ENCODE measurements at regions not wholly inside any gene's neighbourhood (a gene's known extent, or its start where the extent isn't known, plus 50 kb on each side); places are given as distances from the start of the nearest gene placed in this dataset.
"Not testable (repeated sequence)": the region's sequence is repeated elsewhere in the genome, so short reads cannot be mapped to it uniquely, and the experiment has no call there.

DNA sequence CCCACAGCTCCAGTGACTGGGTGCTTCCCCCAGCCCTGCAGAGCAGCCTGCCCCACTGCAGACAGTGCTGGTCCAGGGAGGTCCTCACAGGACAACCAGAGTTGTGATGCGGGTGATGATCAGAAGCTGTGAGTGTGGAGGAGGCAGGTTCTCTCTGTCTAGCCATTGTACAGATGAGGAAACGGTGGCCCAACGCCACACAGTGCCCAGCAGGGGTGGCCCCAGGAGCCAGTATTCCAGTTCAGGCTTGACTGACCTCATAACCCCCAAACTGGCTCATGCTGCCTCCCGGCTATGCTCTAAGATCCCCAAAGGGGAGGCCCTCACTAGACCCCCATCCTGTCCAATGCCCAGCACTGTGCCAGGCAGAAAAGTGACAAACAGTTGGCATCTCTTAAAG is 147.1 kb upstream of the MAMLD1 start:
- not testable (repeated sequence) for ATAC-seq

DNA sequence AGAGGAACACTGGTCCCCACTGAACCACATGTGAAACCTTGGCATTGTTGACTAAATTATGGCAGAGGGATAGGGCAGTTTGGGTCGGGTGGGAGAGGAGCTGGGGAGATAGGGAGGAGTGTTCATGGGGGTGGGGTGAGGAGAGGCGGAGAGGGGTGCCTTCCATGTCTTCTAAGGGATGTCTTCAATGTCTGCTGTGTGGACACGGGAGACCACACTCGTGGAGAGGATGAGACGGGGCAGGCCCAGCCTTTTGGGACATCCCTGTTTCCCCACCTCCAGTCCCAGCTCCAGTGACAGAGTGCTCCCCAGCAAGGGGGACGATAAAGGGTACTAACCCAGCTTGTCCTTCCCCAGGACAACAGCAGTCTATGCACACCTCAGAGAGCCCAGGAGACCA is 146.4 kb upstream of the MAMLD1 start:
- no peak for ATAC-seq

- no peak for ATAC-seq
Measured at GRCh38 chrX:150217609-150218008, 145.5 kb upstream of the MAMLD1 start.

DNA sequence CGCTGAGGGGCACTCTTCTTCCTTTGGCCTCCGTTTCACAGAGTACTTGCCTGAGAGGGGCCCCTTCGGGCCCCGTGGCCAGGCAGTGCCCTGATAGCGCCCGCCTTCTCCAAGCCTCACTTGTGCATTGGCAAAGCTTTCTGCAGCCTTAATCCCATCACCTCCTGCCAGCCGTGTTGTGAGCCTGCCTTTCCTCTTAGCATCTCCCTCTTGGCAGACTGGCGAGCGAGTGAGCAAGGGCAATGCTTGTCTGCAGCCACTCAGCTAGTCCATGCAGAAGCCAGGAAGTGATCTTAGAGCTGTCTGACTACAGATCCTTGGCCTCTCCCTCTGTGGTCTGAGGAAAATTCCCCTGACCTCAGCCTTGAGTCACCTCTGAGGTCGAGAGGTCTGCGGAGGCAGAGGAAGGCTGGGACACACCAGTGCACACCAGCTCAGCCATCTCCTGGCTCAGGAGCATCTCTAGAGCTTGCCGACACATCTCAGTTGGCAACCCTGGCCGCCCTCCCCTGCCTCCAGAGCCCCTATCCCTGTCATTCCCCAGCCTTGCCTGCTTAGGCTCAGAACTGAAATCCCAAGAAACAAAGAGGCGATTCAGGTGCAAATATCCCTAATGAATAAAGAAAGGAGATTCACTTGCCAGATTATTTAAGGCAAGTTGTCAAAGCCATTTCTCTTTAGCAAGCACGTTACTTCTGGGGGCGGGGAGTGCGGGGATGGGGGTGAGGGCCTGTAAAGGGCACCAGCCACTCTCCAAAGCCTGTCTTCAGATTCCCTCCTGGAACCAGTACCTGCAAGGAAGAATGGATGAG is 143.5 kb upstream of the MAMLD1 start:
- ATAC-seq = no peak

DNA sequence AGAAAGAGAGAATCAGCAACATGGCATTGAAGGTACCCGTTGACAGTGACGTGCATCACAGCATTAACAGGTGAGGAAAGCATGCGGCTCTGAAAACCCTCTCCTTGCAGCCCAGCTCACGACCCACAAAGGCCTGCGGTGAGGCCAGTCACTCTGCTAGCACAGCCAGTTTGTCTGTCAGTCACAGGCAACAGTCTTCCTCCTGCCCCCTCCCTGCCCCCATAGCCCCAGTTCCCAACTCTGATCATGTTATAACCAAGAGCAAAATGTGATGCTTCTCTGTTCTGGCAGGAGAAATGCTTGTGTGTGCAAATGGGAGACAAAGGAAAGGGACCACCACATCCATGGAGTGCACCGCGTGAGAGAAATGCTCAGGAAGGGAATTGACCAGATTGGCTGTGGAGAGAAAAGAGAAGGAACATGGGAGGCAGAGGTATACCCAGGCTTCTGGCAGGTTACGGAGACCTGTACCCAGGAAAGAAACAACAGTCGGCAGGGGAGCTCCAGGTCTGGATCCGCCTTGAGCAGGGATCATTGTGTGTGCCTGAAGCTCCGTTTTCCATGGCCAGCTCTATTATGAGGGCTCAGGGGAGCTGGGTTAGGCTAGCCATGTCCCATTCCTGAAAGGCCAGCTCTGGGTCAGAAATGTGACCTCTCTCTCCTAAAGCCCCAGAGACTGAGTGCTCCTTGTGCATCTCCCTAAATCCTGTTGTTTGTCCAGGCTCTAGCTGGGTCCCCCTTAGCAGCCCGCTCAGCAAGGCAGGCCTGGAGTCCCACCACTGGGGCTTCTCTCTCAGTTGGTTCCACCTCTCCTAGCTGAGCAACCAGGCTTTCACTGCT is 139.7 kb upstream of the MAMLD1 start:
- ATAC-seq = no peak

GRCh38 chrX:150224676-150225075 is 138.4 kb upstream of the MAMLD1 start:
- no peak for ATAC-seq

DNA sequence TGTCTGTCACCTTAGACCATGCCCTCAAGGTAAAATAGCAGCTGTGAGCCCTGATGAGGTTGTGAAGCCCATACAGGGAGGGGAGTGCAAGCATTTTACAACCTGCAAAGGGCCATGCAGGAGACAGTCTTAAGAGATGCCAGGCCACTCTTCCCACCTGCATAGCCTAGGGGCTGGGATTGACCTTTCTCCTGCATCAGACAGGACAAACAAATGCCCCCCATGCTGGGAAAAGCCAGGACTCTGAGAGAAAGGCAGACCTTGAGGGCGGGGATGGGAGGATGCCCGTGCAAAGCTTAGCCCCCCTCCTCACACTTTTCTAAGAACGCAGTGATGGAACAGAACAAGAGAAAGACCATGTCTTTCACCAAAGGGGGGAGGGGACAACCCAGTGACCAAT is 137.9 kb upstream of the MAMLD1 start:
- no peak for ATAC-seq

- ATAC-seq = no peak
Measured at GRCh38 chrX:150225756-150226155, 137.4 kb upstream of the MAMLD1 start.

- no peak for ATAC-seq
Measured at GRCh38 chrX:150226223-150226965, 136.7 kb upstream of the MAMLD1 start.

DNA sequence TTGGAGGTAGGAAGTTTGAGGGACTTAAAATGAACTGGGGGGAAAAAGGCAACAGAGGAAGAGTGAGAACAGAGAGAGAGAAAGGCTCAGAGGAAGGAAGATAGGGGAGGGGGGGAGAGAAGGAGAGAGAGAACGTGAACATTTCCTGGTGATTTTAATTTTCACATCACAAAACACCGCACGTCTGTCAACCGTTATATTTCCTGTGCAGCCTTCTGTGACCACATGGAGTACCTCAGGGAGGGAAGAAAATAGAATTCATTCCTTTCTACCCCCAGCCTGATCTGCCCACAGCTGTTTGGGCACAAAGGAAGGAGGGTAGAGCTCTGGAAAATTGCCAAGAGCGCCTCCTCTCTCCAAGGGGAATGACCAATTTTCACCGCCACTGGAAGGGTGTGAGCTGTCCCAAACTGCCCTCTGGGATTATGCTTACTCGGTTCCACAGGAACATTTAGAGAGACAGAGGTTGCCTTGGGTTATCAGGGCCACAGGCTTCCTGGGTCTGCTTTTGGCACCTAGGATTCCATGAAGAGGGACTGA is 135.7 kb upstream of the MAMLD1 start:
- no peak for ATAC-seq

GRCh38 chrX:150227873-150228410 is 135.2 kb upstream of the MAMLD1 start:
- no peak for ATAC-seq

DNA sequence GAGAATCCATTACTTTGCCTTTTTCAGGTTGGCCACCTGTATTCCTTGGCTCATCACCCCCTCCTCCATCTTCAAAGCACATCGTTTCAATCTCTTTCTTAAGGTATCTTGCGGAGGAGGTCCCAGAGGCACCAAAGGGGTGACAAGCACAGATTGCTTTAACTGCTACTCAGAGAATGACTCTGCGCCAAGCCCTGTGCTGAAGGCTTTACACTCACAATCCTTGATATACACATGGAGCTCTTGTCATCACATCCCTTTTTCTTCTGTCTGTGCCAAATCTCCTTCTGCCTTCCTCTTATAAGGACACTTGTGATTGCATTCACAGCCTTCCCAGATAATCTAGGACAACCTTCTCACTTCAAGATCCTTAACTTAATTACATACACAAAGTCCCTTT is 134.7 kb upstream of the MAMLD1 start:
- no peak for ATAC-seq

- ATAC-seq = no peak
Measured at GRCh38 chrX:150229030-150229429, 134.1 kb upstream of the MAMLD1 start.

GRCh38 chrX:150229481-150229880 is 133.6 kb upstream of the MAMLD1 start:
- ATAC-seq = no peak

DNA sequence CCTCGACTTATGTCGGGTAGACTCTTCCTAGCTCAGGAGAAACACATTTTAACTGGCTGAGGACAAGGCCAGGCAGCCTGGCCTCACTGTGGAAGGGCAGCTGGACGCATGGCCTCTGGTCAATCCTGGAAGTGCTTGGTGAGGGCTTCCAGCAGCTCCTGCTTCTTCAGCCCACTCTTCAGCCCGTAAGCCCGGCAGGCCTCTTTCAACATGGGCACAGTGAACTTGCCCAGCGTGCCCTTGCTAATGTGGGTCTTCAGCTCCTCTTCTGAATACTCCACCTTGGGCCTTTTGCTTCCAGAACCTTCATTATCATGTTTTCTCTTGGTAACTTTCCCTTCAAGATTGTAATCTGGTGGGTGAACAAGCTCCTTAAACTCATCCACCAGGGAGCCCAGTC is 132.2 kb upstream of the MAMLD1 start:
- ATAC-seq = not testable (repeated sequence)

GRCh38 chrX:150231368-150231767 is 131.7 kb upstream of the MAMLD1 start:
- not testable (repeated sequence) for ATAC-seq

- ATAC-seq = not testable (repeated sequence)
Measured at GRCh38 chrX:150232222-150232621, 130.9 kb upstream of the MAMLD1 start.

DNA sequence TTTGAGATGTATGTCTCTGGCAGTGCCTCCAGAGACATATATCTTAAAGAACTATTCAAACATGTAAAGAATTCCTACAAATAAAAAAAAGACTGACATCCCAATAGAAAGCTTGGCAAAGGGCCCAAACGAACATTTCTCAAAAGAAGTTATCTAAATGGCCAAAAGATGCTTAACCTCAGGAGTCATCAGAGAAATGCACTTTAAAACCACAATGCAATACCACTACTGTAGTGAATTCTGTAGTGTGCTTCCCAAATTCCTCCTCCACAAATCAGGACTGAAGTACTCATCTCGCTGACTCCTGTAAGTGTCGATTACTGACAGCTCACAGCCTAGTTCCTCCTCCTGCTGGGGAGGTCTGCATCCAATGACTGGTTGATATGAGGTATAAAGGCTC is 129.0 kb upstream of the MAMLD1 start:
- no peak for ATAC-seq

DNA sequence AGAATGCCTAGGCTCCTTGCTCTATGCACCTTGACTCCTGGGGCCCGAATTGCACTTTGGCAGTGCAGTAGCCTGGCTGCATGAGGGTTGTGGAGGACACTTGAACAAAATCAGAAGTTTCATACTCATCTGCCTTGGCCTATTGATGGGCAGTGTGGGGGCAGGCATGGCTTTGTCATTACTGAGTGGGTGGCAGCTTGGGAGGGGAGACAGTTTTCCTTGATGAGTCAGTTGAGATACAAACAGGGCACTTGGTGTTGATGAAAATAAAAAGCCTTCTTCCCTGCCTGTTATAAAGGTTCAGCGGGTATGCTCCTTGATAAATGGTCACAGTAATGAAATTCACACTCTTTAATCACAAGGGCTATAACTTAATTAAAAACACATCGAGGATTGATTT is 126.8 kb upstream of the MAMLD1 start:
- ATAC-seq = no peak

GRCh38 chrX:150238632-150239382 is 124.3 kb upstream of the MAMLD1 start:
- ATAC-seq = no peak

DNA sequence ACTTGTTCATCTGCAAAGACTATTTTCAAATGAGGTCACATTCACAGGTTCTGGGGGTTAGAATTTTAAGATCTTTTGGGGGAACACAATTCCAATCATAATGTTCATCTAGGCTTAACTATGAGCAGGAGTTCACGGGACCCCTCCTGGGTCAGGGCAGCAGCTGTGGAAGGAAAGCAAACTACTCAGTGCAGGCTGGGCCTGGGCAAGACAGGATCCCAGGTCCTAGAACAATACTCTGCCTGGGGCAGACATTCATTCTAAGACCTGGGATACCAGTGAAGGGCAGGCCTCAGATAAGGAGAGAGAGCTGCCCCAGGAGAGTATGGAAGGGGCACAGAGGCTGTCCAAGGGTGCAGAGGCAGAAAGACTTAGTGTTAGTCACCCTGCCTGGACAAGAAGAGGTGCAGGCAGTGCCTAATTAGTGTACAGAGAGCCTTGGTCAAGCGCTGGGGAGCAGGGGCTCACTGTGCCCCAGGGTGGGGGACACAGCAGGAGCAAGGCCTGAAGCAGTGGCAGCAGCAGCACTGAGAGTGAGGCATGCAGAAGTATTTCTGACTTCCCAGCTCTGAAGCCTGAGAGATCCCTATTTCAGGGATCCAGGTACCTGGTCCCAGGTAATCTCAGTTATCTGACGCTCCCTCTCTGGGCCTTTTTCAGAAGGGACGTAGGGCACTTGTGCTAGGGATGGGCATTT is 123.0 kb upstream of the MAMLD1 start:
- no peak for ATAC-seq

- ATAC-seq = no peak
Measured at GRCh38 chrX:150240643-150240970, 122.5 kb upstream of the MAMLD1 start.
